GM18520 (cell line): ENCODE measurements at regions not wholly inside any gene's neighbourhood (a gene's known extent, or its start where the extent isn't known, plus 50 kb on each side); places are given as distances from the start of the nearest gene placed in this dataset.
"Not testable (repeated sequence)": the region's sequence is repeated elsewhere in the genome, so short reads cannot be mapped to it uniquely, and the experiment has no call there.

Experiments used
- ATAC-seq: cut with Tn5 transposase; IDR thresholded peaks from one replicate; pipeline ENCODE4 v1.9.1; 2021; ENCODE audit not compliant: unreplicated experiment

DNA sequence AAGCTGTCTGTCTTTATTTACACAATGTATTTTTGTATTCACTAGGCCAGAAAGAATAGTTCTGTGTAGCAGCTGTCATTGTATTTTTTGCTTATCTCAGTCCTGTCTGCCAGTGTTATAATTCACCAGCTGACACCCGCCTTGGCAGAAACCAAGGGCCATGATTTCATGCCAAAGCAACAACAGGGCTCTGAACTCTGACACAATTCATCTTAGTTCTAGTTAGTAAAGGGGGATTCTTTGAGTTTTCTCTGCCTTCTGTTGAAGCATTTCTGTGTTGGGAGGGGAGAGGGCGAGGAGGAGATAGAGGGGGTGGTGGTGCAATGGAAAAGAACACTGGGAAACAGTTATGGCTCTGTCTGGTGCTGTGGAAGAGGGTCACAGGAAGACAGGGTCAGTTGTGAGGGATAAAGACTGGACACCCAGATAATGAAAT is 684.6 kb upstream of the MARCKS start:
- ATAC-seq, result no peak

DNA sequence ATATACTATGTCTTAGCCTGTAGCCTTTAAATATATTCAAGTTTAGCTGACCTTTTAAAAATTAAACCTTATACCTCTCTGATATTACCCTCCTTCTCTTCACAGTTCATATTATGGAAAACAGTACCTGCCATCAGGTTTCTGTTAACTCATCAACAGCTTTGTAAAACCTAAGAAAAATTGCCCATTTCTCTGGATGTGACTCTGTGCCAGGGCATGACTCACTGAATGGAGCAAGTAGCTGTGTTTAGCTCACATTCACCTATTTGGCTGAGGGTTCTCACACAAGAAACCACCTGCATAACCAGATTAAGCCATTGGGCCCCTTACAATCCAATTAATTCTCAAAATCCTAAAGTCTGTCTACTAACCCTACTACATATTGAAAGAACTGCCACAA is 678.8 kb upstream of the MARCKS start:
- ATAC-seq, result no peak

DNA sequence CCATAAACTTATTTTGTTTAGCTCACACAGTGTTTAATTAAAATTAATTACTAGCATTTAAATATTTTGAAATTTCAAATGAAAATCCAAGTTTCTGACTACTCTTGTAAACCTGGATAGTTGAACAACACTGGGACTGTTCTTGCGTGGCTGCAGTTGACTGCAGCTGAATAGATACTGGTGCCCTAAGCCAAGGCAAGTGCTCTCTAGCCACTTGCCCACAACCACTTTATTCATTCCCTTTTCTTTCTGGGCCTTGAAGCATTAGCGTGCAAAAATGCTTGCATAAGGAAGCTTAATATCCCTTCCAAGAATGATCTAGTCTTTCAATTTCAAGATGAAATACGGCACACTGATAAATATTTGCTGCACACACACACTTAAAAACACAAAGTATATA is 676.0 kb upstream of the MARCKS start:
- ATAC-seq, result no peak

DNA sequence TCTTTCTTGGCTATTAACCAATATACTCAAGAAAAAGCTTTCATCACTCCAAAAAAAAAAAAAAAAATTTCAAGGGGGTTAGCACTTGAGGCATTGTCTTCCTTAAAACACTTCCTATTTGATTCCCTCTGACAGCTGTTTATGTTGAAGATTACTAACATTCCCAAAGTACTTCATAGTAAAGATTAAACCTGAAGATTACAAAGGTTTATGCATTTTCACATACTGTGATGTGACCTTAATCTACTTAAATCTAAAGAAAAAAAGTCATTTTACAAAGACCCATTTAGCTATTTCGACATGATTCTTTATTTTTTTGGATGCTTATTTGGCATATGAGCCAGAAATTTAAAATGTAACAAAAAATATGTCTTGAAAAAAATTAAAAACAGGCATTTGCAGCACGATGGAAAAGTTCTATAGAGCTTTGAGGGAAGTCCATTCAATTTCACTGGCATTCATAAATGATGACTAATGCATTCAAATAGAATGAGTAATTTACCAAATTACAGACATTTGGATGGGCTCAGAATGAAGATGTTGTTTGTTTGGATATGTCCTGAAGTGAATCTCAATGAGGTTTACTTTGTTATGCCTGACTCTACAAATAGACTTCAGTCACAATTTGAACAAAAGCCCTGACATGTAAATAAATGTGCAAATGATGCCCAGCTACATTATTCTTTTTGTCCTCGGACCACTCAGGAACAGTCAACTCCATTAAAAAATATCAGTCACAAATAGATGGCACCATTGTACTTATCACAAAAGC is 674.6 kb upstream of the MARCKS start:
- no peak for ATAC-seq

DNA sequence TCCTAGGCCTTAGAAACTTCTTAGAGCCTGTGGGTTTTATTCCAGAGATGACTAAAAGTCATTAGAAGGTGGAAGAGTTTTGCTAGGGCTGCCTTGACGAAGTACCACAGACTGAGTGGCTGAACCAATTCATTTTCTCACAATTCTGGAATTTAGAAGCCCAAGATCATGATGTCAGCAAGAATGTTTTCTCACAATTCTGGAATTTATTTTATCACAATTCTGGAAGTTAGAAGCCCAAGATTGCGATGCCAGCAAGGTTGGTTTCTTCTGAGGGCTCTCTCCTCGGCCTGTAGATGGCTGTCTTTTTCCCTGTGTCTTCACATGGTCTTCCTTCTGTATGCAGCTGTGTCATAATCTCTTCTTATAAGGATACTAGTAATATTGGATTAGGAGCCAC is 672.9 kb upstream of the MARCKS start:
- ATAC-seq, result no peak

DNA sequence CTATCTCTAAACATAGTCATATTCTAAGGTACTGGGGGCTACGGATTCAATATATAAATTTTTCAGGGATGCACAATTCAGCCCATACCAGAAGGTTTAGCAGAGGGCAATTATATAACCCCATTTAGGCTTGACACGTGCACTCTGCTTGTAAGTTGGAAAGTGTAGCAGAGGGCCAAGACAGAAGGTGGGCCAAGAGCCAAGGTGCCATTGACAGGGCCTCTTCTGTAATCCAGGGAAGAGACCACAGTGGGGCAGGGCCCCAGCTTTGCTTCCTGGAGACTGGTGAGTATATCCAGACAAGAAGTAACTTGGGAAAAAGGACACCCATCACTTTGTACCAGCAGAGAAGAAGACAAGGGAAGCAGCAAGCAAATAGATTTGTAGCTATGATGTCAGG is 672.4 kb upstream of the MARCKS start:
- ATAC-seq, result no peak

DNA sequence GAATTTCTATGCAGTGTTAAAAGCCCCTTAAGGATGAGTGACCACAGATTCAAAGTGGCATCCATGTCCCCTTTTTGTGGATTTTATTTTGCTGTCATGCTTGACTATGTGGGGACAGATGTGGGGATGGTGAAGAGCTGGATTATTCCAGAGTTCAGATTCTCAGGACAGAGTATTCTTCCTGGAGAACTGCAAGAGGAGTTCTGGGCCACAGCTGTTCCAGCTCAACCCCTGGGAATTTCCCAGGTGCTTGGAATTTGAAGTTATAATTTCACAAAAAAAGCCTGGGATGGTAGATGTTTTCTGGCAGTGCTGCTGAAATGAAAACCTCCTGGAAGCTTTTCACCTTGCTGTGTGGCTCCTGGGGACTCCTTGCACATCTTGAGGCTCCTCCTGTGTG is 671.8 kb upstream of the MARCKS start:
- no peak for ATAC-seq

DNA sequence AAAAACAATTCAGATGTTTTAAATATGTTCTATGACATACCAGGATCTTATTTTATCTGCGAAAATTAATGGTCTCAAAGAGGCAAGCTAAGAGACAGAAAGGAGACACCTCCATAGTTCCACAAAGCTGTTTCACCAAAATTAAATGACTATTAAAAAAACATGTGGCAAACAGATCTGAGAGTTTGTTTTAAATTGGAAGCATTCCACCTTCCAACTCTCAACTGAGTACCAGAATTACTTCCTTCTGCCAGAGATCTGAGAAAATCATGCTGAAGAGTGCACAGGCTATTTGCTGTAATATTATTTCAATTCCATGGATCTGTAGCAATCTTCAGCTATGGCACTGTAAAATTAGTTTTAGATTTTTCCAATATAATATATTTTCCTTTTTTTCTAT is 669.5 kb upstream of the MARCKS start:
- ATAC-seq, result no peak

DNA sequence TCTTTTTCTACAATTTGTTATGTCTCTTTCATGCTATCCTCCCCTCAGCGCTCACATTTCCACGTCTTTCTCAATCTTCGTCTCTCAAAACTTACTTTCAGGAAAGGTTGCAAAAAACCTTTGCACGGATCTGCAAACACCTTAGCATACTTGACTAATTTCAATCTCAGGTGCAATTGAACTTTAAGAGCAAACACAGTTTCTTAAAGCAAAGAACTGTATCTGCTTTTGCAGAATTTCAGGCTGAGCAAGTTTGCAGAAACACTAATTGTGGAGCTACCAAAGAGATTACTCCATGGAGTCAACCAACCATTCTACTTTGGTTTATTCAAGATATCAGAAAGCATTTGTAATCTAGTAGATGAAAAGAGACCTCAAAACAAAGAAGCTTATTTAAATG is 668.2 kb upstream of the MARCKS start:
- ATAC-seq, result no peak

DNA sequence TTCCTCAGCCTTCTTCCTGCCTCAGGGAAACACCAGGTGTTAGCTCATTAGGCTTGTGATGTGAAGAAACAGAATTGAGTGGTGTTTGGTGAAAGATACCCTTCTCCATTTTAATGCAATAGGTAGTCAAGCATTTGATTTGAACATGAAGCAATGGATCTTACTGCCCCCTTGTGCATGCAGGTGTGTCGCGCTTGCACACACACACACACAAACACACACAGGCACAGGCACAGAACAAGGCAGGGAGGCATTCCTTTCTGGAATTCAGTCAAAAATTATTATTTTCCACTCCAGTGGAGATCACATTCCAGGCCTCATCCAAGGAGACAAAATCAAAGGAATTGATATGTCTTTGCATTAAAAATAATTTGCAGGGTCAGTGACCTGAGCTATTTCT is 667.0 kb upstream of the MARCKS start:
- no peak for ATAC-seq

DNA sequence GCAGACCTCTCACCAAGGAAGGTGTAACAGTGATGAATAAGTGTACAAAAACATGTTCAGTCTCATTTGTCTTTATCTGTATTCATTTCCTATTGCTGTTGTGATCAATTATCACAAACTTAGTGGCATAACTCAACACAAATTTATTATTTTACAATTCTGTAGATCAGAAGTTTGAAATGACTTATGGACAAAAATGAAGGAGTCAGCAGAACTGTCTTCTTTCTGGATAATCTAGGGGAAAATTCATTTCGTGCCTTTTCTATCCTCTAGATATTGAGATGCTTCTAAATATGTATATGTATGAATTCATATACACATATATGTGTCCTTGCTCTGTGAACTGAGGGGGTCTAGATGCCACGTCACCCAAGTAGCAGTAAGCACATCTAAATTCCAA is 663.1 kb upstream of the MARCKS start:
- ATAC-seq, result no peak

DNA sequence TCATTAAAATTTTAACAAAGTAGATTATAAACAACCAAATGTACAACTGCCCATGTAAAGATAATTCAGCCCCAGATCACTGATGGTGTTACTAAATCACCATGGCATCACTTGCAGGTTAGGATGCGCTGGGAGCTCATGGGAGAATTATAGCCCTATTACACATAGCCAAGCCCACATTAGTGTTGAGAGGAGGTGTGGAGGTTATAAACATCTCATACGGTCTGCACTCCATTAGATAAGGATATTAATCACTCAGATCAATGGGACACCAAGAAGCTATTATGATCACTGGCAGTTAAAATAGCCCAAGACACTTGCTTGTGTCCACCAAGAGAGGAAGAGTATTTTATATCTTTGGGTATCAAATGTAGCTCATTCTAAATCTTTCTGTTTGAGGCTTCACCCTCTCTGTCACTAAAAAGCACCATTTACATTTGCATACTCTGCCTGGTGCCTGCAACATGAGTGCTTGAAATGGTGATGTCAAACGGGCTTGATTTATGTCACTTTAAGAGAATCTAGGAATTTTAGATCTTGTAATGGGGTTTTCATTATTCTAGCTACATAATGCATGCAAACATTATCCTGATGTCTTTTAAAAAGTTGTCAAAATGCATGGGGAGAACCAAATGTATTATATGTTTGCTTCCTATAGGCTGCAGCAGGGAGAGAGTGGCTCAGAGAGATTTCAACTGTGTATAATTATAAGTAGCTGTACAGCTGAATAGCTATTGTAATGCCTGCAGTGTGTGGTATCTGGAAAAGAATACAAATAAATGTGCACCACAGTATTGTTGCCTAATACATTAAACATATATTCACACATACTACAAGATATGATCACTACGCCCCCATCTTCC is 654.1 kb upstream of the MARCKS start:
- no peak for ATAC-seq

DNA sequence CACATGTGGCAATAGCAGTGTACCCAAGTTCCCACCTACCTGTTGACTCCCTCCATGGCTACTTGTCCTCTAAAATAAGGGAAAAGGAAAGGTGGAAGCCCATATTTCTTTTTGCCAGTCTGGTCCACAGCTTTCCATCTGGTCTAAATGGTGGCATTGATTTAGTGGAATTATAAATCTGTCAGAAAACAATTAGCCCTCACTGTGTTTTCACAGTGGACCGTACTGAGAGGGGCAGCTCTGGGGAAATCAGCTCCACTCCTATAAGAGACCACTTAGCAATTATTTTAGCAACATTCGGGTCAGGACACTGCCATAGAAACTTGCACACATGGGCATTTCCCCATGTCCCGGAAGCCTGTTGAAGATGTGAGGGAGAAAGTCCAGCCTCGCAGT is 653.4 kb upstream of the MARCKS start:
- no peak for ATAC-seq

DNA sequence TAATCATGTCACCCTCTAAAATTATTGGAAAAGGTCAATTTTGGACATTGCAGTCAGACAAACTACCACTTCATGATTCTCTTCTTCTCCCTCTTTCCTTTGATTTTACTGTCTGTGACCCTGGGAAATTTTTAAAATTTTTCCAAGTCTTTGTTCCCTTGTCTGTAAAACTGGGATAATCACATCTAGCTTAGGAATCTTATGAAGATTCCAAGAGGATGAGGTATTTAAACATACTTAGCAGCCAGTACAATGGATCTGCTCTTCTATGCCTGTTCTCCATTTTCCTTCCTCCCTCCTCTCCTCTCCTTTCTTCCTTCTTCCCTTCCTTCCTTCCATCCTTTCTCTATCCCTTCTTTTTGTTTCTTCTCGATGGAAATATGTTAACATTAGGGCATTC is 651.6 kb upstream of the MARCKS start:
- ATAC-seq, result no peak

DNA sequence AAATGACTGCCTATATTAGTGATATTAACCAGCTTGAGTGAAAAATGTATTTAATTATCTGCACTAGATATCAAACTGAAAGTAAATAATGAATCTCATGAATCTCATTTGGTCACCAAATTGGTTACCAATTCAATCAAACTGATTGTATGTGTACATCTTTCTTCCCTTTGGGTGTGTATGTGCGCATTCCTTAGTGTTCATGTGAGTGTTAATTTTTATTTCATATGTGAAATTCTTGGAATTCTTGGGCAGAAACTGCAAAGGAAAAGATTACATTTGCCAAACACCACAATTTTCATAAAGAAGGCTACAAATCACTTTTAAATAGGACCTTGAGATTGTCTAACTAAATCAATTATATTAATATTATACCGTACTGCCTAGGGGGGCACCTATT is 648.4 kb upstream of the MARCKS start:
- ATAC-seq, result no peak

DNA sequence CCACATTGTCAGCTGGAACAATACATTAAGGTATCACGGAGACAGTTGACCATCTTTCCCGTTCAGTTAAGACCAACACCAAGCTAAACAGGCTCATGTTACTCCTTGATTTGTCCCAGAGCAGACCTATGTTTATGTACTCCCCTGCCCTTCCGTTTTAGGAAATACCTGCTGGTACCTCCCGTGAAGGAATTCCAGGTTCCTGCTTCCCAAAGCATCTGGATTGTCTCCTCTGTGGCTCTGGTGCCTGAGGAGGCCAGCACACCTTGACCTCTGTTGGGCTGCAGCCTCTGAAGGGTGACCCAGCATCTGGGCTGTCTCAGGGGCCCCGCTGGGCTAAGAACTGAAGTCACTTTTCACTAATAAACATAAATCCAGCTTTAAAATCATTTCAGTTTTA is 647.8 kb upstream of the MARCKS start:
- no peak for ATAC-seq

DNA sequence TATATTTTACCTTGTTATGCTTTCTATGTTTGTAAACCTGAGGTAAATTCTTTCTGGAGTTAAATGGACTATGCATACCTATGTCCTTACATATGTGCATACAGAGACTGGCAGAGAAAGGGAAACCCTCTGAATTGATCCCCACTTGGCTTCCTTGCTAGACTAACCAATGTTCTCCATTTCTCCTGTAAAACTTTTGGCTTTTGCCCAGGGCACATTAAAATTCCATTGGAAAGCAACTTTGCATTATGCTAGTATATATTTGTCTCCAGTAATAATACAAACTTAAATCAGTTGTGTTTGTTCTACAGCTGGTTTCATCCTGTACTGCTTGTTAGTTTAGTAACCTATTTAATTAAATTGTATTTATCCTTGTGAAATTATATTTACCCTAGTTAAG is 646.0 kb upstream of the MARCKS start:
- no peak for ATAC-seq

DNA sequence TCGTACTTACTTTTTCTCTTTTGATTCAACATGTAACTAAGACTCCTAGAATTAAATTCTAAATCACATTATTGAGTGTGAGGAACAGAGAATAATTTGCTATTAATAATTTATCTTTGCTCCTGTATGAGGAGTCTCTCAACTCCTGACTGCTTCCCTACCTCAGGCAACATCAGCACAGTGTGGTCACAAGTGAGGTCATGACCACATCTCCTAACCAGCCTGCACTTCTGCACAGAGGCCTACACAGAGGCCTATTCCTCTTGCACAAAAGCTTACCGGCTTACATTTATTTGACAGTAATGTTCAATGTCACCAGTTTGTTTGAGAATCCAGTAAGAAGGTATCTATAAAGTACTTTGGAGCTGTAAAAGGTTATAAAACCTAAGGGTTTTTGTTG is 637.4 kb upstream of the MARCKS start:
- ATAC-seq, result no peak

DNA sequence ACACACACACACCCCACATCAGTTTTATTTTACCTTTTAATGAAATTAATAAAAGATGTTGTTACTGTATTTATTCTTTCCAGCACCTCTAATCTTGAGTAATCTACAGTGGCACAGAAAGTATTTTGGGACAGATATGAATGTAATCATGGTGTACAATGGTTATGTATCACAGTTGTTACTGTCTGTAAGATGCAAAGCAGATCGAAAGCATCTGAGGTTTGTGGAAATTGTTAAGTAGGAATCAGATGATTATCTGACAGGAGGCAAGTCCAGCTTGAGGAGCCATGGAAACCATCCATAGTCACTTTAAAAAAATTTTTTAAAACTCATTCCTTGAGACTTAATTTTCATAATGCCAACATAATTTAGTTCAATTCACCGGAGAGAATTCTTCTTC is 636.3 kb upstream of the MARCKS start:
- no peak for ATAC-seq

DNA sequence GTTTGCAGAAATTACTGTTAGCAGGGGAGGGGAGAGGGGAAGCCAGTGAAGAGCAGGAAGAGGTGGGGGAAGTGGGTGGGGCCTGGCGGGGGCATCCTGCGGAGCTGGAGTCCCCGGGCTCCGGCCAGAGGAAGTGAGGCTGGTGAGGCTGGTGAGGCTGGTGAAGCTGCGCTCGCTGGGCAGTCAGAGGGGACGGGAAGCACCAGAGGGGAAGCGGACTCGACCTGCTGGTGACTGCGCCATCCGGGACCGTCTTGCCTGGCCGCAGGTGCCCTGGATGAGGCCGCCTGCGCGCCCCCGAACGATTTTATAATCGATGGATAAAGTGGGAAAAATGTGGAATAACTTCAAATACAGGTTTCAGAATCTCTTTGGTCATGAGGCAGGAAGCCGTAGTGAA is 635.3 kb upstream of the MARCKS start:
- no peak for ATAC-seq

DNA sequence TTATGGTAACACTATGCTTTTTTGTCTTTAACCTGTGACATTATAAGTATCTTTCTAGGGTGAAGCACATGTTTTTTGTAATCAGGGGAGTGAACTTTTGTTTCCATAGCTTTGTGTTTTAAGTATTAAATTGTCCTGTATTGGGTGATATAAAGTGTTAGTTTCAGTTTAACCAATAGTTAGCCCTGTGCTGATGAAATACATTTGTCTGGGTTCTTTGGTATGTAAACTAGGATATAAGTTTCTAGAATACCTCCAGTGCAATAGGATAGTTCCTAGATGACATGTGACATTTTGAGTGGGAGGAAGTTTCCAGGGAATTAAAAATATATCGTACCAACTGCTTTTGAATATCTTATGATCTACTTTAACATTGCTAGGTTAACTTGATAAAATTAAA is 611.0 kb upstream of the MARCKS start:
- no peak for ATAC-seq

DNA sequence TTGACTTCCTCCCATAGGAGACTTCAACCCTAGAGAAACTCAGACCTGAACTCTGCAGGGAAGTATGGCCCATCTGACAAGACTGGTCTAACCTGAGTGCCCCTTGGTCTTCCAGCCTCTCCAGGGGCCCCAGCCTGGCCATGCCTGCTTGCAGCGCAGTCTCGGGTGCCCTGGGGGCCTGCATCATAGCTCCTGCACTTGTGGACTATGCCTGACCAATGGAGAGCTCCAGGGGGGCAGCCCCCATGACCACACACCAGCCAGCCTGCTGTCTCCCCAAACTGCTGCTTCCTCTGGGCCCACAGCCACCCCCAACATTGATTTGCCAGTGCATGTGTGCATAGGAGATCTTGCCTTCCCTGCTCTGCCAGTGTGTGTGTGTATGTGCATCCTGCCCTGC is 608.6 kb upstream of the MARCKS start:
- no peak for ATAC-seq

DNA sequence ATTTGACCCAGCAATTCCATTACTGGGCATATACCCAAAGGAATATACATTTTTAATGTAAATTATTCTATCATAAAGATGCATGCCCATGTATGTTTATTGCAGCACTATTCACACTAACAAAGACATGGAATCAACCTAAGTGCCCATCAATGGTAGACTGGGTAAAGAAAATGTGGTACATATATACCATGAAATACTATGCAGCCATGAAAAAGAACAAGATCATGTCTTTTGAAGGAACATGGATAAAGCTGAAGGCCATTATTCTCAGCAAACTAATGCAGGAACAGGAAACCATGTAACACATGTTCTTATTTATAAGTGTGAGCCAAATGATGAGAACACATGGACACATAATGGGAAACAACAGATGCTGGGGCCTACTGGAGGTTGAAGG is 603.0 kb upstream of the MARCKS start:
- not testable (repeated sequence) for ATAC-seq
